Stimulated activated CD4-positive, alpha-beta T cell treated with anti-CD3 and anti-CD28 coated beads, Interleukin-15, amount 100 ng/mL, for 1 hour (primary cell): ENCODE measurements at regions not wholly inside any gene's neighbourhood (a gene's known extent, or its start where the extent isn't known, plus 50 kb on each side); places are given as distances from the start of the nearest gene placed in this dataset.

ENCODE experiments used
- DNase-seq, 2 donors: peaks; one replicate each; pipeline ENCODE4 v3.0.0-alpha.2; 2020; ENCODE audit warnings: low read depth in 1 of 2, low spot score in 1 of 2

DNA sequence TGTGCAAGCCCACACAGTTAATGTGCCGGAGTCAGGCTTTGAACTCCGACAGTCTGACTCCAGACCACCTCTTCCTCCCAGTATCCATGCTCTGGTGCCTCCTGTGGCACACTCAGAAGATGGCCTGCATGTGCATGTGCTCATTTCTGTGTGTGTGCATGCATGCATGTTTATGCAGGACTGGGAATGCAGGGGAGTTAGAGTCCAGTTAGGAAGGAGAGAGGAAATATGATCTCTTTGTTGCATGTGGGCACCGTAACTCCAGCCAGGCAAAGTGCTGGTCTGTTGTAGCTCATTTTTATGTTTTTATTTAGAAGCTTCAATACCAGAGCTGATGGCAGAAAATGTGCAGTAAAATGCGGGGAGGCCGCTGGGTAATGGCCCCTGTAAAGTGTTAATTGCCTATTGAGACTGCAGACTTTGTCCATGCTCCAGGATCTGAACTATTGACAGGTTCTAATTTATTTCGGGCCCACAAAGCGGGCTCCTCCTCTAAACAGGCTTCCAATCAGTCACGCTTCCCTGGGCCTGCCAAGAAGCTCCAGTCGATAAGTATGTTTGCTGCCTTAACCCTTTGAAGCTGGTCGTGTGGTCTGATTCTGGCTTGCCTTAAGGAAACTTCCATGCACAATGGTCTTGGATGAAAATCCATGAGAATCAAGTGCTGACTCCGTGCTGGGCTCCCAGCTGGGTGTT is 248.3 kb downstream of the DHX35 start:
- DNase-seq: no peak

DNA sequence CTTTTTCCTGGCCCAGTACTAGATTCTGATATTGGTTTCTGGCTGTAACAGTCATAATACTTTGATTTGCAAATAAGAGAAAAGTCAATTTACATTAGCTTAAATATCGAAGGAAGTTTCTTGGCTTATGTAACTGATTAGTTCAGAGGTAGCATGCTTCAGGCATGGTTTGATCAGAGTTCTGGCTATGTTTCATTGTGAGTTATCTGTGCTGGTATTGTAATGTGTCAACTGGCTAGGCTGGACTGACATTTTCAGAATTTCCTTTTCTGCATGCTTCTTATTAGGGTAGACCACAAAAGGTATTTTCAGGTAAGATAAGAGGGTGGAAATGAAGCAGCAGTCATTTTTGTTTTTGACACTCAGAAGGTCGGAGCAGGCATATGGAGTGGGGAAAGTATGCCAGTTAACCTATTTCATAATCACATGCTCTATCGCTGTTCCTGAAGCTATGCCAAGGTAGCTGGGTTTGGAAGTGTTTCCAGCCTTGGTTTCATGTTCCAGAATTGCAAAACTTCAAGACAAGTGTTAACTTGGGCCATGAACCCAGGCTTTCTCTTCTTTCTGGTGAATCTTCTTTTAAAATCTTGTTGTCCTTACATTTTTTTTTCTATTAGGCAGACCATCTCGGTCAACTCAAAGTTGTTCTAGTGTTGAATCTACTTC is 244.9 kb downstream of the DHX35 start:
- no peak for DNase-seq

GRCh38 chr20:39195582-39196021 is 233.5 kb downstream of the DHX35 start:
- no peak for DNase-seq

DNA sequence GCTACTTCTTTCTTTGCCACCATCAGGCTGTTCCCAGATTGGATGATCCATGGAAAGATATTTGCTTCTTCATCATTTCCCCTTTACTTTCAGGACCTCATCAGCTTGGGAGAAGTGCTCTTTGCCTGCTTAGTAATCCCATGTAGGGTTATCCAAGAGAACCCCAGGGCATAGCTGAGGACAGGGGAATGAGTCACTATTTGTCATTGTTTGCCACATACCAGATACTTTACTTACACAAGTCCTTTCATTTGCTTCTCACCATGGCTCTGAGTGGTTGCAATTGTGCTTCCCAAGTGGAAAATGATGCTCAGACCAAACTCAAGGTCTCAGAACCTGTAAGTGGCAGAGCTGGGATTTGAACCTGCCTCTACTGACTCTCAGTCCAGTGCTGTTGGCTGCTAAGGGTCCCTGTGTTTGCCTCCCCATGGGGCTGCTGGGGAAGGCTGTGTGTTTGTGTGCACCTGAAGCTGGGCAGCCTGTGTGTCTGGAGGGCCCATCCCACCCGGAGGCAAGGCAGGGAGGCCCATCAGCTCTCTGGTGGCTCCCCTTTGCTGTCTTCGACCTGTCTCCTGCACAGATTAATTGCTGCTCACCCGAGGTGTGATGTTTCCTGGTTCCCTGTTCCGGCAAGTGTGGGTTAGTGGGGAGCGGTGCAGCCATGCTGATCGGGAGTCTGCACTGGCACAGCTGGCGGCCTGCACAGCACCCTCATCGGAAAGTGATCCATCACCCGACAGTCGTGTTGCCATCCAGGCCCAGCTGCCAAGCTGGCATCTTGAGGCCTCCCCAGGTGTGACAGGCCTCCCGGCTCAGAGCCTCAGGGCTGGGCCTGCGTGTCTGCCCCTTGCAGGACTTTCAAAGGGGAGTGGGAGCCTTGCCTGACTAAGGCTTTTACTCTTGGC is 228.8 kb downstream of the DHX35 start:
- DNase-seq: no peak

GRCh38 chr20:39188266-39188765 is 226.2 kb downstream of the DHX35 start:
- no peak for DNase-seq

DNA sequence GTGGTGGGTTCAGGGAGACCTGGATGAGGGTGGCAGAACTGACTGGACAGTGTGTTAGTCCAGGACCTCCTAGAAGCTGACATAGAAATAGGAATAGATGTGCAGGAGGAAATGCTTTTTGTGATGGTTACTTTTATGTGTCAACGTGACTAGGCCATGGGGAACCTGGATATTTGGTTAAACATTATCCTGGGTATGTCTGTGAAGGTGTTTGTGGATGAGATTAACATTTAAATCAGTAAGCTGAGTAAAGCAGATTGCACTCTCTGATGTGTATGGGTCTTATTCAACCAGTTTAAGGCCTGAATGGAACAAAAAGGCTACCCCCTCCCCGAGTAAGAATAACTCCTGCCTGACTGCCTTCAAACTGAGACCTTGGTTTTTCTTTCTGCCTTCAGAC is 219.3 kb downstream of the DHX35 start:
- no peak for DNase-seq

- DNase-seq: no peak
Observed at GRCh38 chr20:39176457-39176856, 214.3 kb downstream of the DHX35 start.

GRCh38 chr20:39170896-39171463 is 208.8 kb downstream of the DHX35 start:
- no peak for DNase-seq

DNA sequence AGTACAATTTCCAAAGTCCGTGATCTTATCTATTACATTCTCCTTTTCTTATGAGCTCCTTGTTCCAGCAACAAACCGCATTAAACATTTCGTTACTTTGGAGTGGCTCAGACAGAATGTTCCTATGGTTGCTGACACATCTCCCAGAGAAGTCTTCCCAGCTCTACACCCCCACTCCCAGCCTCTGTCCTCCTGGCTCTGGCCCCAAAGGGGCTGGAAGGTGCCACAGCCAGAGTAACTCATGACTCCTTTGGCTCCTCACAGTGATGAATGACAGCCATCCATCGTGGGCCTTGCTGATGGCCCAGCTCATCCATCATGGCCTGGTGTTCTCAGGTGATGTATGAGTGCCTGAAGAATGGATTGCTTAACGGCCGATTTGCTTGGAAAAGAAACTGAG is 203.0 kb downstream of the DHX35 start:
- no peak for DNase-seq

DNA sequence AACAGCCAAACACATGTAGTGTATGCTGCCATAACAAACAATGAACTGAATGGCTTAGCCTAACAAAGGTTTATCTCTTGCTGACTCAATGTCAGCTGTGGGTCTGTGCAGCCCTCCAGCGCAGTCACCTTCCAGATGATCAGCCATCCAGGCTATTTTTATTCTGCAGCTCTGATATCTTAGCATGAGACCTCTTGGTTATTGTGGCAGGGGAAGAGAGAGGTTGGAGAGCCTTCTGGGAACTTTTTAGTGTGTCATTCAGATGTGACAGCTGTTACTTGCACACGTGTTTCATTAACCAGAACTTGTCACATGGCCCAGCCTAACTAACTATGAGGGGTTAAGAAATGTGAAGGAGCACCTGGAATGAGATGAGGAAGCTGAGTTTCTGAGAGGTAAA is 202.5 kb downstream of the DHX35 start:
- DNase-seq: no peak

DNA sequence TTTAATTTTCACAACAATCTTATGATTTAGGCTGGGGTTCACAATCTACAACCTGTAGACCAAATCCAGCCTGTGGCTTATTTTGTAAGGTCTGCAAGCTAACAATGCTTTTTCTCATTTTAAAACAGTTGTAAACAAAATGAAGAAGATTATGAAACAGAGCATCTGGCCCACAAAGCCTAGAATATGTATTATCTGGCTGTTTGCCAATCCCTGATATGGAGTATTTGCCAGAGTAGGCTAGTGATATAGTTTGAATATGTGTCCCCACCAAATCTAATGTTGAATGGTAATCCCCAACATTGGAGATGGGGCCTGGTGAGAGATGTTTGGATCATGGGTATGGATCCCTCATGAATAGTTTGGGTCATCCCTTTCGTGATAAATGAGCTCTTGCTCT is 201.8 kb downstream of the DHX35 start:
- DNase-seq: no peak

DNA sequence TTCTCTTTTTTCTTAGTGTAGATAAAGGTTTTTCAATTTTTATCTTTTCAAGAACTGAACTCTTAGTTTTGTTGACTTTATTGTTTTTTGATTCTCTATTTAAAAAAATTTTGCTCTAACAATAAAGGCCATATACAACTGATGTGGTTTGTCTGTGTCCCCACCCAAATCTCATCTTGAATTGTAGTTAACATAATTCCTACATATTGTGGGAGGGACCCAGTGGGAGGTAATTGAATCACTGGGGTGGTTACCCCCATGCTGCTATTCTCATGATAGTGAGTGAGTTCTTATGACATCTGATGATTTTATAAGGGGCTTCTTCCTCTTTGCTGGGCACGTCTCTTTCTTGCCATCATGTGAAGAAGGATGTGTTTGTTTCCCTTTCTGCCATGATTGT is 199.8 kb downstream of the DHX35 start:
- no peak for DNase-seq

DNA sequence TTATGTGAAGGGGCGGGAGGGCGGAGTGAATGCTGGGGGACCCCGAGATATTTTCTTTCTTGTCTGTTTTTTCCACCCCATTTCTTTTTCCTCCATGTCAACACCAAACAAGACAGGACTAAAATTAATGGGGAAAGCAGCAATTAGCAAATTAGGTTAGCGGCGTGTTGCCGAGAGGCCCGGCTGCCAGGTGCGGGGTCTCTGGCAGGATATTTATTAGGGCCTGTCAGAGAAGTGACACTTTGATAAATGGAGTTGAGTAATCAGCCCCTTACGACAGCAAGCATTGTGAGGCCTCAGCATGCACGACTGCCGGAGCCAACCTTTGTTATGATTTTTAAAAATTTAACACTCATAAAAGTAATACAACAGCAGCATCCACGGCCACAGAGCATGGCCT is 193.8 kb downstream of the DHX35 start:
- no peak for DNase-seq

GRCh38 chr20:39152742-39153141 is 190.6 kb downstream of the DHX35 start:
- DNase-seq: no peak

DNA sequence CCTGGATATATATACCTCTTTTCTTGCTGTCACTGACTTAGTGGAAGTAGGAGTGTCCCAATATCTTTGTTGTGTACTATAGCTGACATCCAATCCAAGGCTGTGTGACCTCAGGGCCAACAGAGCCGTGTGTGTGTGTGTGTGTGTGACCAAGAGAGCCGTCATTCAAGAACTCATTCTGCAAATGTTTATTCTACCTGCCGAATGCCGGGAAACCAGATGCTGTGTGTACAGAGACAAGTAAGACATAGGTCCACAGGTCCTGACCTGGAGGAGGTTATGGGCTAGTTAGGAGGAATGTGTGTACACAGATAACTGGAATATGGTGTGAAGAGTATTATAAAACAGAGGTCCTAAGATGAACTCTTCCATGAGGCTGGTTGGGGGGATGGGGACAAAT is 190.0 kb downstream of the DHX35 start:
- no peak for DNase-seq

- DNase-seq: no peak
Observed at GRCh38 chr20:39150501-39150900, 188.4 kb downstream of the DHX35 start.

DNA sequence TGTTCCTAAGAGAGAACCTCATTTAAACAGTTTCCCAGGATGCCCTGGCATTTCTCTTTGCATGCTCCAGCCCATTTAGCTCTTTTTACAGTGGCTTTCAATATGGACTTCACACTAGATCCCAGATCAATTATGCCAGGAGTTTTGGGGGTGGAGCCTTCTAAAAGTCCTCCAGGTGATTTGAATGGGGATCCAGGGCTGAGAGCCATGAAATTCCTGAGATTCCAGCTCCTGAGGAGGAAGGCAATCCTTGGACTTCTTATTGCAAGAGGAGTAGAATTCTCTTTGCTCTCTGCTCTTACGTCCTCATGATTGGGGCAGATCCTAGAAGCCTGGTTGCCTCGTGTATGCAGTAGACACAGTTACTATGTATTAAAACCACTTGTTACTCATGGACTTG is 184.2 kb downstream of the DHX35 start:
- no peak for DNase-seq

- no peak for DNase-seq
Observed at GRCh38 chr20:39145921-39146320, 183.8 kb downstream of the DHX35 start.

GRCh38 chr20:39144757-39145156 is 182.6 kb downstream of the DHX35 start:
- no peak for DNase-seq

DNA sequence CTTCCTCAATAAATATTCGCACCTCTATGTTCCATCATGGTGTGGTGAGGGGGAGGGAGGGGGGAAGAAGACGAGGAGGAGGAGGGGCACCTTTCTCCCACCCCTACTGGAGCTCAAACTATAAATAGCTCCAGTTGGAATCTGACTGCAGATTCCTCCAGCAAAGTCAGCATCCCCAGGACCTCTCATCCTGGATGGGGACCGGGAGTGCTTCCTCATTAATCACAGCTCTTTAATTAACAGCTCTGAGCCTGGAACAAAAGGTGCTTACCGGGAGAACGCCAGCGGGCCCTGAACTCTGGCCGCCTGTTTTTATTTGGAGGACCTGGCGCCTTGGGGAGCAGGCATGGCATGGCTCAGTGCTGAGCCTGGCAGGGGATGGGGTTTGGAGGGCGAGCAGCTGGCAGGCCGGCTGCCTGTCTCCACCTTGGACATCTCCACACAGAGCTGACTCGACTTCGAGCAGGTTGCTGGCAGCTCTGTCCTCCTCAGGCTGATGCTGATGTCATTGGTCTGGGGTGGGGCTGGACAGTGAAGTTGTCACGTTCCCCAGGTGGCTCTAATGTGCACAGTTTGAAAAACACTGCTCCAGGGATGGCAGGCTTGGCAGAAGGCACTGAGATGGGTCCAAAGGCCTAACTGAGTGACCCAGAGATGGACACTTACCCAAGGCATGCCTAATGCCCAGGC is 180.4 kb downstream of the DHX35 start:
- DNase-seq: no peak

GRCh38 chr20:39137299-39137698 is 175.2 kb downstream of the DHX35 start:
- no peak for DNase-seq
